PFSK-1 (cell line): ENCODE measurements at regions not wholly inside any gene's neighbourhood (a gene's known extent, or its start where the extent isn't known, plus 50 kb on each side); places are given as distances from the start of the nearest gene placed in this dataset.

Source experiments
- FOXP2 ChIP-seq: optimal IDR thresholded peaks from 2 replicates; pipeline ENCODE3; 2011; ENCODE audit warnings: borderline replicate concordance, control low read depth, inconsistent platforms; ENCODE audit not compliant: insufficient read depth; ENCODE audit errors: extremely low read length, extremely low read depth
- POLR2AphosphoS5 ChIP-seq: IDR thresholded peaks from 2 replicates; pipeline ENCODE4 v1.6.1; 2012; ENCODE audit warnings: low read depth, mild to moderate bottlenecking, control low read depth, low read length, moderate library complexity
- REST ChIP-seq, 2 experiments: IDR thresholded peaks; 2 replicates each; pipeline versions ENCODE4 v1.6.1 to v1.8.0; 2011 to 2012; ENCODE audit warnings: low read depth in 2 of 2, low read length in 2 of 2, control low read depth in 1 of 2, inconsistent platforms in 1 of 2, mild to moderate bottlenecking in 1 of 2, moderate library complexity in 1 of 2; ENCODE audit not compliant: insufficient read depth in 1 of 2
- SIN3A ChIP-seq: IDR thresholded peaks from 2 replicates; pipeline ENCODE4 v1.6.1; 2012; ENCODE audit warnings: mild to moderate bottlenecking, low read length, moderate library complexity, borderline replicate concordance; ENCODE audit not compliant: insufficient read depth
- TAF1 ChIP-seq: IDR thresholded peaks from 2 replicates; pipeline ENCODE4 v1.6.1; 2012; ENCODE audit warnings: low read length, control low read depth, borderline replicate concordance; ENCODE audit not compliant: insufficient read depth

- TF ChIP-seq REST (IDR thresholded peaks at IDR 0.05; ENCODE audit: insufficient read depth in 1 of 2, low read depth in 2 of 2, low read length in 2 of 2), result no peak
- TF ChIP-seq TAF1, result no peak
- TF ChIP-seq POLR2AphosphoS5, result no peak
- TF ChIP-seq SIN3A, result no peak
- TF ChIP-seq FOXP2, result no peak
Observed at GRCh38 chr10:7038416-7038815, 372.4 kb downstream of the SFMBT2 start.
